NCI-H345 treated with DMSO at 0.1 percent for 48 hours (cell line): ENCODE measurements at regions not wholly inside any gene's neighbourhood (a gene's known extent, or its start where the extent isn't known, plus 50 kb on each side); places are given as distances from the start of the nearest gene placed in this dataset.
"Not testable (repeated sequence)": the region's sequence is repeated elsewhere in the genome, so short reads cannot be mapped to it uniquely, and the experiment has no call there.

Experiments
- DNase-seq: peaks from one replicate; lab custom pipeline; 2025; ENCODE audit not compliant: unreplicated experiment; lab: John Stamatoyannopoulos, UW

DNA sequence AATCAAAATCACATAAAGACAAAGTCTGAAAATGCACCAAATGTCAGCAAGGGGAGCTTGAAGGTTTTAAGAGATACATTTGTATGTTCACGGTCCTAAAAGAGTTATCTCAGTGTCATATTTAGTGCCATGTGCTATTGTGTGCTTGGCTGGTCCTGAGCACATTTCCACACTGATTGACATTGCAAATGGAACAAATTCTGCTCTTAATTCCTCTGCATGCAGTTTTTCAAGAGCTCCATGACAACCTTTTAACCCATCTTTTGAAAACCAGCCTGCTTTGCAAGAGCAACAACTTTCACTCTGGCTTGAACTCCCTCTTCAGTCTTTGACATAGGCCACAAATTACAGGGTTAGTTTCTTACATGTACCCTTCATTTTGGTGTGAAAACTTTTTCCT lies 175.4 kb upstream of the ACTBL2 start:
- DNase-seq: no peak

DNA sequence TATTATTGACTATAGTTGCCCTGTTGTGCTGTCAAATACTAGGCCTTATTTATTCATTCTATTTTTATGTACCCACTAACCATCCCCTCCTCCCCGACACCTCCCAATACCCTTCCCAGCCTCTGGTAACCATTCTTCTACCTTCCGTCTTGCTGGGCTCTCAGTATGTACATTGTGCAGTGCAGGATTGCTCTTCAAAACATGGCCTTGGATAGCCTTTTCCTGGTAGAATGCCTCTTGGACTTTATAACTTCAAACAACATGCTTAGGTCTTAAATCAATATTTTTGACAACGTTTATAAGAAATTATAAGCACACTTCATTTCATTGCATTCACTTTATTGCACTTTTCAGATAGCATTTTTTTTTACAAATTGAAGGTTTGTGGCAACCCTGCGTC lies 172.6 kb upstream of the ACTBL2 start:
- no peak for DNase-seq

DNA sequence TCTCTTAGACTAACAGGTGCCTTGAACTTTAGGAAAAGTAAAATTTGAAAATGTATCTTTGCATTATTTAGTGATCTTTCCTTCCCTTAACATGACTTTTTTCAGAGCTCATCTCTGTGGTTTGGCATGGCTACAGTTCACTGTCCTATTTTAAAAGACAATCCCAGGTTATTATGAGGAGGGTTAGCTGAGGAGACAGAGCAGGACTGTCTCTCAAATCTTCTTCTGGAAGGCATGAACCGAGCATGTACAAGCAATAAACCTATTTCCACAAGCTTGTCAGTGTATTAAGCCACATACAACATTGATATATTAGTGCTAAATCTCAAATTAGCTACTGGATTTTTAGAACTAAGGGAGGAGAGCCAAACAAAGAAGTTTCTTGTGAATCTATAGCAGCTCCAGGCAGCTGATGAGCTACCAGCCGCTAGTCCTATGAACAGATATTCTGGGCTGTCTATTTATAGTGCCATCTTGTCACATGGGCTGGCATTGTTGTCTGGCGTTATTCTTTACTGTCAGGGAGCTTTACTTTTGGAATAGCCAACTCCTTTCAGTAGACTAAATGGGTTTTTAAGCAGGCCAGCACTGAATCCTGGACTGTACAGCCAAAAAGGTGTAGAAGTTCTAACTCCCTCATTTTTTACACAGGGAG lies 171.2 kb upstream of the ACTBL2 start:
- no peak for DNase-seq

DNA sequence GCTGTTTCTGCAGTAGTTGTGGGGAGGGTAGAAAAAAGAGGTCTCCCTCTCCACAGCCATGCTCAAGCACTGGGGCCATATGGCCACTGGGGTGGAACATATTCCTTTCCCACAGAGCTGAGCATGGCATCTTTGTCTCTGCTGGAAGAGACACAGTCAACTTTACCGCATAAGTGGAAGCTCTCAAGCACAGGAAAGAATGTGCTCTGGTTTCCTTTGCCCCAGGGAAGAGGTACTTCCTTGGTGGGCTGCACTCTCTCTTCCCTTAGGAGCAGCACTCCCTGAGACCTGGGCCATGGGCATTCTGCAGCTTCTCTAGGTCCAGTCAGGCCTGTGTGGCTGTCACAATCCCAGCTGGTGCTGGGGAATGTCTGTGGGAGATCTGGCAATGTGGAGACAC lies 168.5 kb upstream of the ACTBL2 start:
- no peak for DNase-seq

DNA sequence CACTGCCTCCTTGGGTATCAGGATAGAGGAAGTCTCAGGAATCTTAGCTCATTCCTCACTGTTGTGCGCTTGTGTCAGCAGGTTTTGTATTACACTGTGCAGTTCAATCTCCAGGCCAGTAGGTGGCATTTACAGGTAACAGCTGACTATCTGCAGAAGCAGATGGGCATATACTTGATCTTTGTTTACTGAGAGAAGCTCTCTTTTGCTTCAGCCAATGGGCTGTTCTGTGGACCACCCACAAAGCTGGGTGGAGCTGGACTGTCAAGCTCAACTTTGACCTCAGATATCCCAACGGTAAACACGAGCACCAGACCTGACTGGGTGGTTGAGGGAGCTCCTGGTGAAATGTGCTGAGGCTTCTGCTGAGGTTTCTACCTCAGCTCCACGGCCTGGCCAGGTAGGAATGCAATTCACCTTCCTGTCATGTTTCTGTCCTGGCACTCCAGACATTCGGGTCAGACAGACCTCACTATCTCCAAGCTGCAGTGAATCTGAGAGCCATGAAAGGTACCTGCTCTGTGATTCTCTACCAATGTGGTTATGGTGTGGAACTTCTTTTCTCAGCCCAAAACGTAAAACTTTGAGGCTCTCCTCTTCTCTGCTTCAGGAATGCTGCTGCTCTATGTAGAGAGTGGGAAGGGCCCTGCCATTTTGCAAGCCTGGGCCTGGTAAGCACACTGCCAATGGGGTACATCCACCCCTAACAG lies 167.9 kb upstream of the ACTBL2 start:
- DNase-seq: no peak

DNA sequence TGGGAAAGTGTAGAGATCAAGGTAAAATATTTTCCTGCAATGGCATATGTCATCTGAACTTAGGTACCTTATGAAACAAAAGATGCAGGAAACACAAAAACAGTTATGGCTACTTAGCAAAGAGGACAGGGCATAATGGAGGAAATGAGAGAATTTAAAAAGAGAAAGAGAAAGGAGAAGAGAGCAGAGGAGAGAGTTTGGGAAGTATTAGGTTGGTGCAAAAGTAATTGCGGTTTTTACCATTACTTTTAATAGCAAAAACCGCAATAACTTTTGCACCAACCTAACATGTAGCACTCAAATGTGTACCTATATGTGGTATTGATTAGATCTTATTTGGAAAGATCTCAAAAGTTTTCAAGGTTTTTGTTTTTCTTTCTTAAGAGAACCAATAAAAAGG lies 160.1 kb upstream of the ACTBL2 start:
- no peak for DNase-seq

DNA sequence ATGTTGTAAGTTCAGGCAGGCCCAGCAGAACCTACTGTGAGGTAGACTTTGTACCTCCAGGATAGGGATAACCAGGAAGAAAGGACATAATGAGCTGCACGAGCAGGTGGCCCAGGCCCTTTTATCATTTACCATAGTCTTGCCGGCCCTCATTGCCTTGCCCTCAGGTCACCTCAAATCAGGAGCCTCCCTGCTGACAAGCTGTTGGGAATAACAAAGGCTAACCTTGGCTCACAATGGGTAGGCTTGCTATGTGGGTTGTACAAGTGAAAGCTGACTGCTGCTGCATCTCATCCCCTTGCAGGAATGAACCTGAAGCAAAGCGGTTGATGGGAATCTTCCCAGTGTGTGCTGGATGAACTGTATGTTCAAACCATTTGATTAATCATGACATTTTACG lies 159.5 kb upstream of the ACTBL2 start:
- no peak for DNase-seq

DNA sequence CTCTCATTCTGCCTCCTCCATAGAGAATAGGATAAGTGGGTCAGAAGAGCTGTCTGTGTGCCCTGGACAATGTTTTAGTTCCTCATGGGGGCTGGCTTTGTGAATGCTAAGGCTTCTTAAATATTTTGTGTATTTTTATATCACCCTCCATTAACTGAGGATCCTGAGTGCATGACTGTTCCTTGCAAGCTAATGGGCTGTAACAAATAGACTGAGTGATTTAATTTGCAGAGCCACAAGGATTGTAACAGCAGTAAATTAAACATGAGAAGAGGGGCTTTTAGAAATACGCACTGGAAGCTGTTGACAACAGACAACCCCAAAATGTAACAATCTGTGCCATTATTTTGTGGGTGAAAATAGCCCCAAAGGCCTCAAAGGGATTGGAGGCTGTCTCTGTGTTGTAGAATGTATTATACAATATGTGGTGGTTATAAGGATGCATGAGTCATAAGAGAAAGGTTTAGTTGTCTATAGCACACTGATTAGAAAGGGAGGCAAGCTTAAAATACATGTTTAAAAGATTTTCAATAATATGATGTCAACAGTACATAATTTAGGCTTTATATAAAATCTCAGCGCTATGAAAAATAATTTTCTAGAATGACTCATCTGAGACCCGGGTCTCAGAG lies 152.7 kb upstream of the ACTBL2 start:
- DNase-seq: no peak

DNA sequence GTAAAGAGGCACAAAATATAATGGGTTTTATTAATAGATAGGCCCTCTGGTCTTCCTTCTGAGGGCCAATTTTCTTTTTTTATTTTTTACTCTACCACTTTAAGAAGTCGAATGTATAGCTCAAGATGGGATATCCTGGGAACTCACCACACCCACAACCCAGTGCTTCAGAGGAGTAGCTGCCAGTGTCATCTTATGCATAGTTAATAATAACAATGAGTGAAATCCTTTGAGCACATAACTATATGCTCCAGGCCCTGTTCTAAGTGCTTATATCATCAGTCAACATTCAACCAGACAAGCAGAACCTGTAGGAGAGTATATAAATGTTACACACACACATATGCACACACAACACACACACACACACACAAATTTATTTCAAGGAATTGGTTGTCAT lies 150.3 kb upstream of the ACTBL2 start:
- DNase-seq: no peak

DNA sequence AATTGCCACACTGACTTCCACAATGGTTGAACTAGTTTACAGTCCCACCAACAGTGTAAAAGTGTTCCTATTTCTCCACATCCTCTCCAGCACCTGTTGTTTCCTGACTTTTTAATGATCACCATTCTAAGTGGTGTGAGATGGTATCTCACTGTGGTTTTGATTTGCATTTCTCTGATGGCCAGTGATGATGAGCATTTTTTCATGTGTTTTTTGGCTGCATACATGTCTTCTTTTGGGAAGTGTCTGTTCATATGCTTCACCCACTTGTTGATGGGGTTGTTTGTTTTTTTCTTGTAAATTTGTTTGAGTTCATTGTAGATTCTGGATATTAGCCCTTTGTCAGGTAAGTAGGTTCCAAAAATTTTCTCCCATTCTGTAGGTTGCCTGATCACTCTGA lies 148.5 kb upstream of the ACTBL2 start:
- not testable (repeated sequence) for DNase-seq

DNA sequence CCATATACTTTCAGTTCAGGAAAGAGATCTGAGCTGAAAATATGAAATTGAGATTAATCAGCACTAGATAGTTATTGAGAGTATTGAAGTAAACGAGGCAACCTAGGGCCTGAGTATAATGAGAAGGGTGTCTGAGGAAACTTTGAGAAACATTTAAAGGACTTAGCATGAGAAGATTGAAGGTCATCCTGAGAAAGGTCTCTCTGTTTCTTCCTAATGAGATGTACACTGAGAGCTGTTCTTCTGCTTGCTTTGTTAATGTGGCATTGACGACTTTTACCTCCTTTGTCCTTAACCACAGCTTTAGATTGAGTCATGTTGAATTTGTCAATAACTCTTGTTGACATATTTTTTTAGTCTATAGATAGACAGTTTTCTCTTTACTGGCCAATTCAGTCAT lies 145.1 kb upstream of the ACTBL2 start:
- no peak for DNase-seq

DNA sequence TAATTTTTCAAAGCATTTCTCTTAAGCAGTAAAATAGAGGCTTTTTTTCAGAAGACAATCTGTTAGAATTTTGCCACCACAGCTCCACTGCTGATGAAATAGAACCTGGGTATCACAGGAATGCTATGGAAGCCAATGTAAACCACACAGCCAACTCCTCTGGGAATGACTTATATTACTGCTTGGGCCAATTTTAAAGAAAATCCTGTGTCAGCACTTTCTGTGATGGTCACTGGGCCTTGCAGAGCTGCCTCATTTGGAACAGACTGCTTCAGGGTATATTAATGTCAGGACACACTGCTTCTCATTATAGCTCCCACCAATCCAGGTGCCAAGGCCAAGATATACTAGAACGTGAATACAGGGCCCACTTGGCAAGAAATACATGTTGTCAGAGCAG lies 144.1 kb upstream of the ACTBL2 start:
- no peak for DNase-seq

DNA sequence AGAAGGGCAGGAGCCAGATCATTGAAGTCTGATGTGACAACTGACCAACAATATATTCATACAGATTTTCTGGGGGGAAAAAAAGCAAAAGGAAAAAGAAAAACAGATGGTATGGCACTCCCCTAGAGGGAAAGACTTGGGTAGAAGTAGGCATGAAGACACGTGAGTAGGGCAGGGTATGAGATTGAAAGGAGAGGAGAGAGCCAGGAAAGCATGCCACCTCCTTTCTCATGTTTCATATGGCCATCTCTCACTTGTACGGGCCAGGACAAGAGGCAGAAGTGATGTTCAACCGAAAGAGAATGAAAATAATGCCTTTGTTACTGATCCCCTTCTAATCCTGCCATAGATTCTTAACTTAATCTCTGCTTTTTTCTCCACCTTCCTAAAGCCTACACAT lies 139.0 kb upstream of the ACTBL2 start:
- no peak for DNase-seq

DNA sequence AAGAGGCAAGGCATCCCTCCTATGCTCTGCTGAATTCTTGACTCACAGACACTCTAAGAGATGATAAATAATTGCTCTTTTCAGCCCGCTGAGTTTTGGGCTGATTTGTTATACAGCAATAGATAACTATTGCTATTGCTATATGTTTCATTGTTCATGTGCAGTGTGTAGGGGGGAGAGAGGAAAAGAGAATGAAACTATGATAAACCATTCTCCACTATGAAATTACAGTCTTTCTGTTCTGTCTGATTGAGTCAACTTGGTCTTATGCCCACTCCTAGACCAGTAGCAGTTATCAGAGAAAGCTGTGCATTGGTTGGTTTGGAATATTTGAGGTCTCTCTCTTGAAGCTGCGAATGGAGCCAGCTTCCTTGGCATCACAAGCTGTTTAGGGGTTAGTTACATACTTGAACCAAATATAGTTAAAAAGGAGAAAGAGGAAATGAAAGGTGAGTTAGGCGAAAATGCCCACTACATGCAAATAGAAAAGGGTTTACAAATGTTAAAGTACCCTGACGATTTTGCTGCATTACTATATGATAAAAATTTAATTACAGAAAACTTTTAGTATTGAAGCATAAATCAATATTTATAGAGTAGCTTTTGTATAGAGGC lies 136.3 kb upstream of the ACTBL2 start:
- DNase-seq: no peak

DNA sequence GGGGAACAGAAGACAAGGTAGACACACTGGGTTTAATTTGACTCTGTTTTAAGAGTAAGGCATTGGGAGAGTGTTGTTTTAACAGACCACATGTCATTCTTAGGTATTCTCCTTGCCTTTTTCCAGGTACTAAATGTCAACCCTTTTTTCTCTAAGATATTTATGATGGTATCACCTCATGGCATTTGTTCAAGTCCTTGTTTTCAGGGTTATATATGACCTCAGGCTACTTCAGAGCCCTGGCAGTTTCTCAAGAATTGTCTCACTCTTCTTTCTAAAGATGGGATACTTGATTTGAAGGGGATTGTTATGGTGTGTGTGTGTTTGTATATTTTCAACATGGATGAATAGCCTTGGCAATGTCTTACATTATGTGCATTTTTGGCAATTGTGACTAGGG lies 131.1 kb upstream of the ACTBL2 start:
- no peak for DNase-seq

DNA sequence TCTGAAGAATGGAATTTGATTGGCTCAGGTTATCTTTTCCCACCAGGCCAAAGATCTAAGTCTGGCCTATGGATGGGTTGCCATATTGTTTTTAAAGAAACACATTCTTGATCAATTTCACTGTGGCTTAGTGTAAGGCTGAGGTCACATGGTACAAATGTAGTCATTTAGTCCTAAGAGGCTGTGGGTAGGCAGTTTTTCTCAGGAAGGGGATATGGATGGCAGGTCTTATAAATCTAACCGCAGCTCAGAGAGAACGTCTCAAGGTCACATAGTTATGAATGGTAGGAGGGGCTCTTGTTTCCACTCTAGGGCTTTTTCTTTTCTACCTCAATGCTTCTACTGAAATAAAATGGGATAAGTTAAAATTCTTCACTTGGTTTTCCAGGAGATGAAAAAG lies 128.6 kb upstream of the ACTBL2 start:
- no peak for DNase-seq

DNA sequence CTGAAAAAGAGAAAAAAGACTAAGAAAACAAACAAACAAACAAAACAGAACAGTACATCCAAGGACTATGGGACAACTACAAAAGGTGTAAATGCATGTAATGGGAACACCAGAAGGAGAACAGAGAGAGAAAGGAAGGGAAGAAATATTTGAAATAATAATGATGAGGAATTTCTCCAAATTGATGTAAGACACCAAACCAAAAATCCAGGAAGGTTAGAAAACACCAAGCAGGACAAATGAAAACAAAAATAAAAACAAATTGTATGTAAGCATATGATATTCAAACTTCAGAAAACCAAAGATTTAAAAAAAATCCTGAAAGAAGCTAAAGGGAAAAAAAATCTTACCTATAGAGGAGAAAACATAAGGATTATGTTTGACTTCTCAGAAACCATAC lies 125.9 kb upstream of the ACTBL2 start:
- no peak for DNase-seq

DNA sequence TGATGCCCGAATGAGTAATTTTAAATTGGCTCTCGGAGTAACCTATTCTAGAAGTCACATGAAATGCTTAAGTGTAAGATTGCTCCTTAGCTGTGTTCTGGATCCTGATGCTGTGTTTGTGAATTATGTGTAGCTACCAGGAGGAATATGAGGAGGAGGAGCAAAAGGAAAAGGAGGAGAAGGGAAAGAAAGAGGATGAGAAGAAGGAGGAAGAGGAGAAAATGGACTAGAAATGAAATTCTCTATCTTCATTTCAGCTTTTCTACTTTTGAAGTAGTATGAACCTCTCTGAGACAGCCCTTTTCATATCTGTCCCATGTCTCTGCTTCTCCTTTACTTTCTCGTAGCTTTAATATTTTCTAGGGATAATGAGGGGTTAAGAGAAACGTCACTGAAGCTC lies 119.4 kb upstream of the ACTBL2 start:
- no peak for DNase-seq

DNA sequence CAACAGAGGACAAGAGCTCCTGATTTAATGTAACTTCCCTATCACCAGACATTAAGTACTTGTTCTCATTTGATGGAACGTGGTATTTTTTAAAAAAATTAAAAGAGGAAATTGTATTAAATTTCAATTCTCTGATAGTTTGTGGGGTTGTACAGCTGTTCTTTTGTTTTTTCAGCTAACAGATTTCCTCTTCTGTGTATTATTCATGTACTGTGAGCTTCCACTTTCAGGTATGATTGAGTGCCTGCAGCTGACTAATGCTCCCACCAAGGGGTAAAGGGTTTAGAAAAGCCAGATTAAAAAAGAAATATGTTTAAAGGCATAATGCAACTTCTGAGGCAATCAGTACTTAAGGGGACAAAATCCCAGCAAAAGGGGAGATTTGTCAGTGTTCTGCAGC lies 117.7 kb upstream of the ACTBL2 start:
- DNase-seq: no peak

DNA sequence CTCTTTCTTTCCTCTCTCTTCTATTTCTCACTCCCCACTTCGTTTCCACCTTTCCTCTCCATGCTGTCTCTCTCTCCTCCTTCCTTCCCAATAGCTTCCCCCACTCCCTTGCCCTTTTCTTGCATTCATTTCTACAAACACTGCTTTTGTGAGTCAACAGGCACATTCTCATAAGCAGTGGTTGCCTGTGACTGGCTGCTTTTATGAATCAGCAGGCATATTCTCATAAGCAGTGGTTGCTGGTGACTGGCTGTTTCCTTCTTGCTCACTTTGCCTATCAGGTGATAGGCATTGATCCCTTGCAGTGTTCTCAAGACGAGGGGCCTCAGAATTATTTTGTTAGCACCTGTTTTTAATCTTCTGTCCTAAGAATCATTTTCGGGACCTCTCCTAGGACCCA lies 116.1 kb upstream of the ACTBL2 start:
- no peak for DNase-seq

DNA sequence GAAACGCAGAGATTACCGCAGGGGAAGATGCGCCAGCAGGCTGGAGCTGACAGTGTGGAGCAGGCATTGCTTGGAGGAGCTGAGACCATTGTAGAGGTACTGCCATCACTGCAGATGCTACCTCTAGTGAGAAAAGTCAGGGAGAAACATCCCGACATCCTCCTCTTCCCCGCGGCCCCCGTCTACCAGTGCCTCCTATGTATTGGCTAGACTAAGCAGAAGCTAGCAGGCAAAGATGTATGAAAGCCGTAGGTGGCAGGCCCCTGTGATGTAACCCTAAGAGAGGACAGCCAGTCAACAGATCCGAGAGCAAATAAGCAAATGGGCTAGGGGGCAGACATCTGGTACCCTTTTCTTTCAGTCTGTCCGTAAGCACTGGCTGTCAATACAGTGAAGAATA lies 115.5 kb upstream of the ACTBL2 start:
- DNase-seq: no peak

DNA sequence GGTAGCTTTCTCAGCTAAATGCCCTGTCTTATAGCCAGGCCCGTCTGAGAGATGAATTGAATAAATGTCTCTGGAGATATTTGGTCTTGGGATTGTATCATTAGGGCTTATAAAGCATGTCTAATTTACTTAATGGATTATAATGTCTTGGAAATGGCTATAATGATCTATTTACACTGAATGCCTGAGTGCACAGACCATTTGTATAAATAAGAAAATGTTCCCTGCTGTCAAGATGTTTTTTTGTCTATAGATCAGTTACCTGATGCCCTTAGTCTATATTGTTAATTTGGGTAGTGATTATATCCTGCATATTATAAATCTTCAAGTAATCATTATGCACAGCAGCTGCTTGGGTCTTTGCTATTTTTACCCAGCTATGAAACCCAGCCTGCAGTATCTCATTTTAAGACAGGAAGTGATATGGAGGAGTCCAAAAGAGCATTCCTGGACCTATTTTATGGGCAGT lies 112.9 kb upstream of the ACTBL2 start:
- DNase-seq: no peak
